Liver (tissue), 3 donors: ENCODE measurements at regions not wholly inside any gene's neighbourhood (a gene's known extent, or its start where the extent isn't known, plus 50 kb on each side); places are given as distances from the start of the nearest gene placed in this dataset.

Experiments used
- FOXA1 ChIP-seq: IDR thresholded peaks from 2 replicates; pipeline ENCODE4 v1.6.1; 2016; ENCODE audit warnings: antibody characterized with exemption
- HNF4G ChIP-seq: IDR thresholded peaks from 2 replicates; pipeline ENCODE4 v1.6.1; 2016; ENCODE audit warnings: antibody characterized with exemption
- RAD21 ChIP-seq, 2 donors: IDR thresholded peaks; 2 replicates each; pipeline ENCODE4 v1.6.1; 2016; ENCODE audit warnings: antibody characterized with exemption in 2 of 2, mild to moderate bottlenecking in 2 of 2
- TAF1 ChIP-seq: conservative IDR thresholded peaks from 2 replicates; pipeline ENCODE4 v1.6.1; 2016; ENCODE audit warnings: antibody characterized with exemption, mild to moderate bottlenecking
- TF ChIP-seq, protein P1 (sequence below): fragments of 150-350 bp; IDR thresholded peaks from 2 replicates; pipeline ENCODE4 v1.5.1; 2017; ENCODE audit warnings: improper control_type of control experiment, low read depth, low read length; ENCODE audit not compliant: missing input control
- TF ChIP-seq, protein P2 (sequence below): IDR thresholded peaks from 2 replicates; pipeline ENCODE4 v1.6.1; 2016; ENCODE audit warnings: antibody characterized with exemption, mild to moderate bottlenecking
- donor health status: healthy.
- donor health status: healthy.

- TF ChIP-seq, protein P1, sequence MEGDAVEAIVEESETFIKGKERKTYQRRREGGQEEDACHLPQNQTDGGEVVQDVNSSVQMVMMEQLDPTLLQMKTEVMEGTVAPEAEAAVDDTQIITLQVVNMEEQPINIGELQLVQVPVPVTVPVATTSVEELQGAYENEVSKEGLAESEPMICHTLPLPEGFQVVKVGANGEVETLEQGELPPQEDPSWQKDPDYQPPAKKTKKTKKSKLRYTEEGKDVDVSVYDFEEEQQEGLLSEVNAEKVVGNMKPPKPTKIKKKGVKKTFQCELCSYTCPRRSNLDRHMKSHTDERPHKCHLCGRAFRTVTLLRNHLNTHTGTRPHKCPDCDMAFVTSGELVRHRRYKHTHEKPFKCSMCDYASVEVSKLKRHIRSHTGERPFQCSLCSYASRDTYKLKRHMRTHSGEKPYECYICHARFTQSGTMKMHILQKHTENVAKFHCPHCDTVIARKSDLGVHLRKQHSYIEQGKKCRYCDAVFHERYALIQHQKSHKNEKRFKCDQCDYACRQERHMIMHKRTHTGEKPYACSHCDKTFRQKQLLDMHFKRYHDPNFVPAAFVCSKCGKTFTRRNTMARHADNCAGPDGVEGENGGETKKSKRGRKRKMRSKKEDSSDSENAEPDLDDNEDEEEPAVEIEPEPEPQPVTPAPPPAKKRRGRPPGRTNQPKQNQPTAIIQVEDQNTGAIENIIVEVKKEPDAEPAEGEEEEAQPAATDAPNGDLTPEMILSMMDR = no peak
- no peak for TF ChIP-seq TAF1
- TF ChIP-seq HNF4G = no peak
- TF ChIP-seq, protein P2, sequence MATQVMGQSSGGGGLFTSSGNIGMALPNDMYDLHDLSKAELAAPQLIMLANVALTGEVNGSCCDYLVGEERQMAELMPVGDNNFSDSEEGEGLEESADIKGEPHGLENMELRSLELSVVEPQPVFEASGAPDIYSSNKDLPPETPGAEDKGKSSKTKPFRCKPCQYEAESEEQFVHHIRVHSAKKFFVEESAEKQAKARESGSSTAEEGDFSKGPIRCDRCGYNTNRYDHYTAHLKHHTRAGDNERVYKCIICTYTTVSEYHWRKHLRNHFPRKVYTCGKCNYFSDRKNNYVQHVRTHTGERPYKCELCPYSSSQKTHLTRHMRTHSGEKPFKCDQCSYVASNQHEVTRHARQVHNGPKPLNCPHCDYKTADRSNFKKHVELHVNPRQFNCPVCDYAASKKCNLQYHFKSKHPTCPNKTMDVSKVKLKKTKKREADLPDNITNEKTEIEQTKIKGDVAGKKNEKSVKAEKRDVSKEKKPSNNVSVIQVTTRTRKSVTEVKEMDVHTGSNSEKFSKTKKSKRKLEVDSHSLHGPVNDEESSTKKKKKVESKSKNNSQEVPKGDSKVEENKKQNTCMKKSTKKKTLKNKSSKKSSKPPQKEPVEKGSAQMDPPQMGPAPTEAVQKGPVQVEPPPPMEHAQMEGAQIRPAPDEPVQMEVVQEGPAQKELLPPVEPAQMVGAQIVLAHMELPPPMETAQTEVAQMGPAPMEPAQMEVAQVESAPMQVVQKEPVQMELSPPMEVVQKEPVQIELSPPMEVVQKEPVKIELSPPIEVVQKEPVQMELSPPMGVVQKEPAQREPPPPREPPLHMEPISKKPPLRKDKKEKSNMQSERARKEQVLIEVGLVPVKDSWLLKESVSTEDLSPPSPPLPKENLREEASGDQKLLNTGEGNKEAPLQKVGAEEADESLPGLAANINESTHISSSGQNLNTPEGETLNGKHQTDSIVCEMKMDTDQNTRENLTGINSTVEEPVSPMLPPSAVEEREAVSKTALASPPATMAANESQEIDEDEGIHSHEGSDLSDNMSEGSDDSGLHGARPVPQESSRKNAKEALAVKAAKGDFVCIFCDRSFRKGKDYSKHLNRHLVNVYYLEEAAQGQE = no peak
- TF ChIP-seq FOXA1 = no peak
- TF ChIP-seq RAD21 (IDR thresholded peaks at IDR 0.05) = no peak
Observed at GRCh38 chr3:159584421-159584820, 404.2 kb upstream of the IL12A start.
